ENCODE measurements at regions not wholly inside any gene's neighbourhood (a gene's known extent, or its start where the extent isn't known, plus 50 kb on each side); places are given as distances from the start of the nearest gene placed in this dataset.

- H3K27ac Mint-ChIP-seq: no peak overlapping the region
- no peak for ATAC-seq (ENCODE audit: poor library complexity)
- DNase-seq: no peak
Observed at GRCh38 chr3:151567477-151567876, 106.6 kb upstream of the IGSF10 start.

GRCh38 chr3:151564261-151564660, 103.4 kb upstream of the IGSF10 start:
- H3K9me3 ChIP-seq (ENCODE audit: control insufficient read depth in 1 of 2, insufficient read depth in 1 of 2, low read length in 2 of 2): no peaks in the 10 kb centered on the region

More at GRCh38 chr3:151567477-151567876, 106.6 kb upstream of the IGSF10 start:
- intact Hi-C loops (cut with DNase I, micrococcal nuclease): no loop called here
- no peaks in the 10 kb centered on the region for H3K36me3 Mint-ChIP-seq (ENCODE audit: low read depth)
- TF ChIP-seq CTCF (IDR thresholded peaks at IDR 0.05): no peak
- ChIA-PET POLR2A (no interaction called here), CTCF (no interaction called here)
- no peaks in the 10 kb centered on the region for H3K4me1 Mint-ChIP-seq (ENCODE audit: low read depth)
- Histone ChIP-seq H3K4me1 (ENCODE audit: insufficient read depth, low read length) (no peaks in the 10 kb centered on the region), H3K9me3 (ENCODE audit: control insufficient read depth in 1 of 2, insufficient read depth in 1 of 2, low read length in 2 of 2) (no peaks in the 10 kb centered on the region), H3K4me3 (ENCODE audit: low read length) (no peak overlapping the region), H3K27me3 (ENCODE audit: control insufficient read depth in 1 of 2, insufficient read depth in 2 of 2, low read length in 2 of 2) (no peaks in the 10 kb centered on the region), H3K36me3 (ENCODE audit: insufficient read depth, low read length) (no peaks in the 10 kb centered on the region), H3K27ac (ENCODE audit: low read depth in 1 of 2, low read length in 2 of 2) (no peak overlapping the region)
- no peak overlapping the region for H3K4me3 Mint-ChIP-seq
- no peaks in the 10 kb centered on the region for H3K27me3 Mint-ChIP-seq
- H3K9me3 Mint-ChIP-seq: peaks cover 2% of the 10 kb centered on the region

GRCh38 chr3:151563305-151563704, 102.4 kb upstream of the IGSF10 start:
- no peak for ATAC-seq (ENCODE audit: poor library complexity)
- TF ChIP-seq CTCF (IDR thresholded peaks at IDR 0.05): no peak
- POLR2A ChIA-PET: no interaction called here
- no peaks in the 10 kb centered on the region for H3K4me1 ChIP-seq (ENCODE audit: insufficient read depth, low read length)
- Mint-ChIP-seq H3K36me3 (ENCODE audit: low read depth) (no peaks in the 10 kb centered on the region), H3K4me3 (no peak overlapping the region), H3K9me3 (no peaks in the 10 kb centered on the region), H3K27ac (no peak overlapping the region), H3K4me1 (ENCODE audit: low read depth) (no peaks in the 10 kb centered on the region), H3K27me3 (no peaks in the 10 kb centered on the region)
- H3K4me3 ChIP-seq (ENCODE audit: low read length): no peak overlapping the region
- no peaks in the 10 kb centered on the region for H3K36me3 ChIP-seq (ENCODE audit: insufficient read depth, low read length)
- no peak for DNase-seq
- intact Hi-C loops (cut with DNase I, micrococcal nuclease): no loop called here
- no peaks in the 10 kb centered on the region for H3K9me3 ChIP-seq (ENCODE audit: control insufficient read depth in 1 of 2, insufficient read depth in 1 of 2, low read length in 2 of 2)
- no peaks in the 10 kb centered on the region for H3K27me3 ChIP-seq (ENCODE audit: control insufficient read depth in 1 of 2, insufficient read depth in 2 of 2, low read length in 2 of 2)
- H3K27ac ChIP-seq (ENCODE audit: low read depth in 1 of 2, low read length in 2 of 2): no peak overlapping the region
- CTCF ChIA-PET: no interaction called here

More at GRCh38 chr3:151564261-151564660, 103.4 kb upstream of the IGSF10 start:
- intact Hi-C loops (cut with DNase I, micrococcal nuclease): no loop called here
- Mint-ChIP-seq H3K36me3 (ENCODE audit: low read depth) (no peaks in the 10 kb centered on the region), H3K4me1 (ENCODE audit: low read depth) (no peaks in the 10 kb centered on the region), H3K27ac (no peak overlapping the region), H3K9me3 (no peaks in the 10 kb centered on the region), H3K27me3 (no peaks in the 10 kb centered on the region), H3K4me3 (no peak overlapping the region)
- H3K27ac ChIP-seq (ENCODE audit: low read depth in 1 of 2, low read length in 2 of 2): no peak overlapping the region
- DNase-seq: no peak
- CTCF ChIA-PET: interaction anchor here (0.9 kb wide), 1 partner anchor 12 kb away, joined by 3 read pairs; no protein-coding TSS in a partner anchor
- POLR2A ChIA-PET: no interaction called here
- H3K4me1 ChIP-seq (ENCODE audit: insufficient read depth, low read length): no peaks in the 10 kb centered on the region
- no peak for TF ChIP-seq CTCF (IDR thresholded peaks at IDR 0.05)
- H3K4me3 ChIP-seq (ENCODE audit: low read length): no peak overlapping the region
- H3K36me3 ChIP-seq (ENCODE audit: insufficient read depth, low read length): no peaks in the 10 kb centered on the region
- no peaks in the 10 kb centered on the region for H3K27me3 ChIP-seq (ENCODE audit: control insufficient read depth in 1 of 2, insufficient read depth in 2 of 2, low read length in 2 of 2)
- no peak for ATAC-seq (ENCODE audit: poor library complexity)
